DOHH2 (cell line): ENCODE measurements at regions not wholly inside any gene's neighbourhood (a gene's known extent, or its start where the extent isn't known, plus 50 kb on each side); places are given as distances from the start of the nearest gene placed in this dataset.

Experiments used
- H3F3A ChIP-seq: fragments of 200-600 bp; sonication (generic), shearing (Covaris generic); 2 replicates; pipeline ENCODE4 v1.6.0; 2016; ENCODE audit warnings: antibody characterized with exemption, mild to moderate bottlenecking; ENCODE audit not compliant: control insufficient read depth, insufficient read depth
- H3K27ac ChIP-seq: fragments of 200-600 bp; sonication (generic); 2 replicates; pipeline ENCODE4 v1.5.1; 2014; ENCODE audit warnings: low read depth, mild to moderate bottlenecking, low read length, moderate library complexity
- H3K27me3 ChIP-seq: fragments of 200-600 bp; sonication (generic); 2 replicates; pipeline ENCODE4 v1.6.1; 2014; ENCODE audit warnings: mild to moderate bottlenecking, low read length, mixed read lengths; ENCODE audit not compliant: control insufficient read depth
- H3K36me3 ChIP-seq: fragments of 200-600 bp; sonication (generic); 2 replicates; pipeline ENCODE4 v1.6.1; 2014; ENCODE audit warnings: mild to moderate bottlenecking, low read length, moderate library complexity, mixed read lengths; ENCODE audit not compliant: control insufficient read depth
- H3K4me1 ChIP-seq: fragments of 200-600 bp; sonication (generic); 2 replicates; pipeline ENCODE4 v1.6.1; 2014; ENCODE audit warnings: mild to moderate bottlenecking, low read length, mixed read lengths; ENCODE audit not compliant: control insufficient read depth
- H3K4me2 ChIP-seq: fragments of 200-600 bp; sonication (generic); 2 replicates; pipeline ENCODE4 v1.6.0; 2014; ENCODE audit warnings: mild to moderate bottlenecking, low read length, moderate library complexity
- H3K4me3 ChIP-seq: fragments of 200-600 bp; sonication (generic); 2 replicates; pipeline ENCODE4 v1.5.1; 2014; ENCODE audit warnings: mild to moderate bottlenecking, low read length, mixed read lengths
- H3K79me2 ChIP-seq: fragments of 200-600 bp; sonication (generic); 2 replicates; pipeline ENCODE4 v1.6.1; 2014; ENCODE audit warnings: mild to moderate bottlenecking, low read length, mixed read lengths; ENCODE audit not compliant: control insufficient read depth
- H3K9me2 ChIP-seq: fragments of 200-600 bp; sonication (generic); replicated peaks from 2 replicates; pipeline ENCODE4 v1.6.1; 2014; ENCODE audit warnings: mild to moderate bottlenecking, low read length, mixed read lengths; ENCODE audit not compliant: control insufficient read depth
- H3K9me3 ChIP-seq: fragments of 200-600 bp; sonication (generic); 2 replicates; pipeline ENCODE4 v1.6.1; 2014; ENCODE audit warnings: antibody characterized with exemption, low read length, mixed read lengths; ENCODE audit not compliant: control insufficient read depth, insufficient read depth
- H4K20me1 ChIP-seq: fragments of 200-600 bp; sonication (generic); 2 replicates; pipeline ENCODE4 v1.6.0; 2014; ENCODE audit warnings: low read depth, mild to moderate bottlenecking, antibody characterized with exemption, low read length, moderate library complexity; ENCODE audit not compliant: control insufficient read depth, insufficient read depth
- CTCF ChIP-seq: fragments of 200-600 bp; sonication (generic); IDR thresholded peaks from one replicate; pipeline ENCODE4 v1.5.1; 2014; ENCODE audit warnings: antibody characterized with exemption, mild to moderate bottlenecking, low read depth, low read length; ENCODE audit not compliant: poor library complexity, severe bottlenecking
- EZH2phosphoT487 ChIP-seq: fragments of 200-600 bp; sonication (generic); IDR thresholded peaks from 2 replicates; pipeline ENCODE4 v1.6.1; 2017; ENCODE audit warnings: borderline replicate concordance, mild to moderate bottlenecking, antibody characterized with exemption, low read length, moderate library complexity, mixed read lengths

- H3K9me3 ChIP-seq: 0 out of 2 replicates have a peak, but pooled peaks cover 3% of the 10 kb centered on the region
- H3K27ac ChIP-seq: peak overlapping the region; percentile 32; the same call in 1 of the 2 replicates
- peaks cover 97% of the 10 kb centered on the region for H3K4me1 ChIP-seq
Measured at GRCh38 chr15:66875588-66876420, 173.8 kb downstream of the SMAD6 start.

GRCh38 chr15:66876421-66876730 lies 174.3 kb downstream of the SMAD6 start:
- Histone ChIP-seq H3K36me3 (no peaks in the 10 kb centered on the region), H3K9me3 (0 out of 2 replicates have a peak, but pooled peaks cover 2% of the 10 kb centered on the region), H3K4me2 (peak overlapping the region; percentile 50), H3K79me2 (no peaks in the 10 kb centered on the region), H4K20me1 (no peaks in the 10 kb centered on the region), H3K4me1 (peaks cover 94% of the 10 kb centered on the region), H3K27ac (no peak overlapping the region), H3F3A (peaks cover 14% of the 10 kb centered on the region), H3K9me2 (no peaks in the 10 kb centered on the region), H3K4me3 (peak overlapping the region; percentile 16; the same call in 1 of the 2 replicates), H3K27me3 (no peaks in the 10 kb centered on the region)
- TF ChIP-seq EZH2phosphoT487 (no peak), CTCF (no peak)

More at GRCh38 chr15:66875588-66876420, 173.8 kb downstream of the SMAD6 start:
- no peaks in the 10 kb centered on the region for H4K20me1 ChIP-seq
- no peaks in the 10 kb centered on the region for H3K9me2 ChIP-seq
- no peaks in the 10 kb centered on the region for H3K79me2 ChIP-seq
- peak overlapping the region; percentile 50 for H3K4me2 ChIP-seq
- no peaks in the 10 kb centered on the region for H3K27me3 ChIP-seq
- H3F3A ChIP-seq: peaks cover 14% of the 10 kb centered on the region
- no peaks in the 10 kb centered on the region for H3K36me3 ChIP-seq
- TF ChIP-seq EZH2phosphoT487 (no peak), CTCF (no peak)
- peak overlapping the region; percentile 17; the same call in 1 of the 2 replicates for H3K4me3 ChIP-seq

GRCh38 chr15:66876731-66877476 lies 174.9 kb downstream of the SMAD6 start:
- H3K27ac ChIP-seq: no peak overlapping the region
- H3K36me3 ChIP-seq: no peaks in the 10 kb centered on the region
- 0 out of 2 replicates have a peak overlapping the region, but pooled peaks have one; percentile 16 for H3K4me3 ChIP-seq
- no peaks in the 10 kb centered on the region for H3K79me2 ChIP-seq
- H3K27me3 ChIP-seq: no peaks in the 10 kb centered on the region
- no peaks in the 10 kb centered on the region for H3K9me2 ChIP-seq
- no peaks in the 10 kb centered on the region for H4K20me1 ChIP-seq
- H3K4me1 ChIP-seq: peaks cover 89% of the 10 kb centered on the region
- H3F3A ChIP-seq: peaks cover 13% of the 10 kb centered on the region
- no peak for TF ChIP-seq CTCF
- TF ChIP-seq EZH2phosphoT487: no peak
- no peaks in the 10 kb centered on the region for H3K9me3 ChIP-seq
- H3K4me2 ChIP-seq: peak overlapping the region; percentile 84
